ENCODE measurements at regions not wholly inside any gene's neighbourhood (a gene's known extent, or its start where the extent isn't known, plus 50 kb on each side); places are given as distances from the start of the nearest gene placed in this dataset.

GRCh38 chr4:22216278-22216677 is 267.7 kb upstream of the KCNIP4 start:
- DNase-seq = no peak

DNA sequence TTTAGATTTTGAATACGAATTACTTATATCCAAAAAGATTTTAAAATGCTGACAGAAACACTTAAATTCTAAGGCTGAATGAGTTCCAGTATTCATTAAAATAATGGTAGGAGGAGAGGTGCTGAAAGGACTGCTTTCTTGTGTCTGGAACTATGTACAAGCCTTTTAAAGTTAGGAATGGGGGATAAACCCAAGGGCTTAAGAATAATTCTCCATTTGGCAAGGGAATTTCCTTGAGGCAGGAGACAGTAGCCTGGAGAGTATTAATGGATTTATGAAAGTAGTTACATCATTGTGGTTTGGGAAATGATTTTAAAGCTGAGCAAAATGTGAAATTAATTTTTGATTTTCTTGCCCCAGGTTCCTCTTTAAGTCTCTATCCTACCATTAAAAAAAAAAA is 266.5 kb upstream of the KCNIP4 start:
- no peak for DNase-seq

DNA sequence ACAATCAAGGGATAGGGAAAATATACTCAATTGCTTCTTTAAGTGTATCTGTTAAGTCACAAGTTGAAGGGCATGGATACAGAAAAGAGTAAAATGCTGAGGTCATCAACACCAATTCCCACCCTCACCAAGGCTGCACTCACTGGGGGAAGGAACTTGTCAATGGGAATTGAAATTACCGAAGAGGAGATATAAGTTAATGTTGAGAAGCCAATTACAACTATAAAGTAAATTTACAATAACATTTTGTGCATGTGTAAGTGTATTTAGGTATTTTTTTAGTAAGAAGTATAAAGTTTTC is 255.1 kb upstream of the KCNIP4 start:
- no peak for DNase-seq

DNA sequence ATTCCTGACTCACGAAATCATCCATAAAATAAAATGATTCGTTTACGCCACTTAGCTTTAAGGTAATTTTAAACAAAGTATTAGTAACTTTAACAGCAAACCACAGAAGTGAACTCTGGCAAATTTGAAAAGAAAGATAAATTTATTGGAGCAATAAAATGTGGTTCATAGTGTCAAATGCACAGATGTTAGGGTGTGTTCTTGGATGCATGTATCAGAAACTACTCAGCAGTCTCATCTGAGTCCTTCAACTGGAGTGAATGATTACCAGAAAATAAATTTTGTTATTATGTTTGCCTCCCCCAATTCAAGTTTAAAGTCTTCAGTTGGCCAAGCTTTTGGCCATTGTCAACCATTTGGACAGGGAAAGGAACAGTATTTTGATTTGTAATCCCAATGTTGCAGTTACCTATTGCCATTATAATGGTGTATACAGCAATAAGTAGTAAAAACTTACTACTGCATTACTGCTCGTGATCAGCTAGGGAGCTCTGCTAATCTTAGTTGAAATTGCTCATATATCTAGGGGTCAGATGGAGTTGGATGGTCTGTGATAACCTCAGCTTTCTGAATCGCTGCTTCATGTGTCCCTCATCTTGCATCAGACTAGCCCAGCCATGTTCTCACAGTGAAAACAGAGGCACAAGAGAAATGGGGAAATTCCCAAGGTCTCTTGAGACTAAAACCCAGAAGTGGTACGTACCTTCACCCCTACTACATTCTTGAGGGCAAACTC is 254.6 kb upstream of the KCNIP4 start:
- peak; percentile 62 for DNase-seq

GRCh38 chr4:22202246-22202974 is 253.8 kb upstream of the KCNIP4 start:
- no peak for DNase-seq

- no peak for DNase-seq
Measured at GRCh38 chr4:22201256-22201655, 252.7 kb upstream of the KCNIP4 start.

GRCh38 chr4:22196551-22196950 is 248.0 kb upstream of the KCNIP4 start:
- no peak for DNase-seq

- DNase-seq = peak; percentile 20
Measured at GRCh38 chr4:22192084-22192511, 243.5 kb upstream of the KCNIP4 start.

DNA sequence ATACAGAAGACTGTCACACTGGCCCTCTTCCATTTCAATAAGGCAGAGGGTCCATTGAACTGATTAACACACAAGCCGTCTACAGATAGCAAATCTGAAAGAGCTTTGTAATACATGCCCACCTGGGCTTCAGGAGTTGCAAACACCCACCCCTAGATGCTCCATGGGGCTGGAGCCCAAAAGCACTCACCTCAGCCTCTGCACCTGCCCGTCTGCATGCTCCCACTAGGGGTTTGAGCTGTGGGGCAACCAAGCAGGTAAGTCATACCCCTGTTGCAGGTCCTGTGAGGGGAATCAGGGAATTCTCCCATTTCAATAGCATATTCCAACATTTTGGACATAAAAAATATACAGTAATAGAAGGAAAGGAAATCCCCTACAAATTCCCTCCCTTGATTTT is 243.0 kb upstream of the KCNIP4 start:
- DNase-seq = no peak

GRCh38 chr4:22190855-22191254 is 242.3 kb upstream of the KCNIP4 start:
- peak; percentile 92 for DNase-seq

DNA sequence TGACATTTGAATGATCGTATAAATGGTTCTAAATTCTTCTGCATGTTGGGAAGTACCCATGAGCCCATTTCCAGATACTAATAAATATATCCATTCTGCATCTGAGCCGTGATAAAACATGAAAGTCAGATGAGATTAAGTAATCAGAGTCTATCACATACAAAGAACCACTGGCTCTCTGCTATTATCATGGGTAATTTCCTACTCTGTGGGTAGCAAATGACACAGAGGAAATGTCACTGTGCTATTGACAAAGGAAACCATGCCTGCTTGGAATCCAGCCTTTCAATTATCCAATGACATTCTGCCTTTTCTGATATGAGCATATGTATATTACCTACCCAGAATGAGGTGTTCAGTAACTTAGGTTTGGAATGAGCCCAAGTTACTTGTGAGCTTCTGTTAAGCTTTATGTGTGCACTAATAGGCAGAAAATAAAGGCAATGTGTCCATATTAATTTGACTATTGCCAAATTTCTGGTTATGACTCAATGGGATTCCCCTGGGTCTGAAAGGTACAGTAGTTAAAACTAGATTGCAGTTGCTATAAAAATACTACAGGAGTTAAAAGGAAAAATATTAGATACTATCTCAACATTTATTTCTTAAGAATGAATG is 238.7 kb upstream of the KCNIP4 start:
- DNase-seq = no peak

DNA sequence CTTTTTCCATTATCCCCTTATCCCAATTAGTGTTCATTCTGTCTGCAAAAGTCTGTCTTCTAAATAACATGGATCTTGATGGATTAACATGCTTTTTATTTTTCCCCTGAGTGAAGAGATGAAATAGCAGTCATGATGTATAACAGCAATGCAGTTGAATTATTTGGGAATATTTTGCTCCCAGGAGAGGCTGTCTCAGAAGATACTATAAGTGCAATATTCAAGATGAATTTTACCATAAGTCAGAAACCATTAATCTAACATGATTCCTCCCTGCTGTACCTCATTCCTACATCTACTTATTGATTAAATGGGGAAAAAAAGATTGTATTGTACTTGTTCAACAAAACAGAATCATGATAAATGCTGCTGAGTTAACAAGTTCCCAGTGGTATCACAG is 233.2 kb upstream of the KCNIP4 start:
- no peak for DNase-seq

DNA sequence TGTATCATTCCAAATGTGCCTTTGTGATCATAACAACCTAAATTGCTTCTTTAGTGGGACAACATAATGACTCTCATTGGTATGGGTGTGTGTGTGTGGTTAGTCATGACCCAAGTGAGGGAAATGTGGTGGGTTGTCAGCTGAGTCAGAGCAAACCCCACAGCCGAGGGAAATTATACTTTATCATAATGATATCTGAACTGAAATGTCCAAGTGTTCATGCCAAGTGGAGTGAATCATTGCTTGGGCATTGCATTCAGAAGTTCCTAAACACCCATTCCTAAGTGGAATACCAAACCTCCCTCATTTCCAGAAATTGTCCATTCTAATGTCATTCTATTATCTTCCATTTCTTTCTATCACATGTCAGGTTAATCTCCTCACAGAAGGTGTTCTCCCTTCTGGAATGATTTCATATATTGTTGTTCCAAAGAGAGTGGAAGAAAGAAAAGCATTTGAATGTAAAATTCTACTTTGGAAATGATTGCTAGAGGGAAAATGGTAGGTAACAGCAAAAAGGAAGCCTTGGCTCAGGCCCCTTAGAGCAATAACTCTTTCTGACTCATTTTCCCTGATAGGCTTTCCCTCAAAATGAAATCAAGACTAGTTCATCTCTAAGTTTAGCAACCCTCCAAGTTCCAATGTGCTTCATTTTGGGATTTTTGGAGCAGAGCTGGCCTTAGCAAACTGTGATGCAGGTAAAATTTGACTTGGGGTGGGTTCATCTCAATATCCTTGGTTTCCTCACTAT is 230.7 kb upstream of the KCNIP4 start:
- peak; percentile 93 for DNase-seq

DNA sequence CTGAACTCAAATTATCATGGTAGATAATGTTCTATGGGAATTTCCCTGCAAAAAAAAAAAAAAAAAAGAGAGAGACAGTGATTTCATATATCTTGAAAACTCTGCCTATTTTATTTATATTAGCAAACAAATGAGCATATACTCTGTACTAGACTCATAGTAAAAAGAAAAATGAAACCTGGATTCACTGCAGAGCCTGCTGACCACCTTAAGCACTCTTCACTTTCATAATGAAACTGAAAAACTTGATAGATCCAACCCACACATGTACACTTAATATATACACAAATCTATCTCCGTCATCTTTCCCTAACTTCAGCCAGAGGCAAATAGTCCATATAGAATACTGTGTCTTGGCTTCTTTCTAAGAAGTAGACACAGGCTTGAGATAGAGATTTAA is 226.1 kb upstream of the KCNIP4 start:
- no peak for DNase-seq

DNA sequence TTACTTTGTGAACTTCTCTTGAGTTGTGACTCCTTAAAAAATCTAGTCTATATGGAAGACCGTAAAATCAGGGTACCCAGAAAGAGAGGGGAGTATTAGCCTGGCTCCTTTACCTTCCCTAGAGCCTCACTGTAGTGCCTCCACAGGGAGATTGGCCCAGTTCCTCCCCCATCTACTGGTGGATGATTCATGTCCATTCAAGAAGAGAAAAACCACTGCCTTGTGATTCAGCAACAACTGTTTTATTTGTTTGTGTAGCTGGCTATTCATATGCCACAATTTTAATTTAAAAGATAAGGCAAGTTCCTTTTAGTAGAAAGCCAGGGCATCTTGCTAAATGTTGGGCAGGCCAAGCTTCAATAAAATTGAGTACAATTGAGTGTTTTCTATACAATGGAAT is 221.8 kb upstream of the KCNIP4 start:
- DNase-seq = peak; percentile 71

DNA sequence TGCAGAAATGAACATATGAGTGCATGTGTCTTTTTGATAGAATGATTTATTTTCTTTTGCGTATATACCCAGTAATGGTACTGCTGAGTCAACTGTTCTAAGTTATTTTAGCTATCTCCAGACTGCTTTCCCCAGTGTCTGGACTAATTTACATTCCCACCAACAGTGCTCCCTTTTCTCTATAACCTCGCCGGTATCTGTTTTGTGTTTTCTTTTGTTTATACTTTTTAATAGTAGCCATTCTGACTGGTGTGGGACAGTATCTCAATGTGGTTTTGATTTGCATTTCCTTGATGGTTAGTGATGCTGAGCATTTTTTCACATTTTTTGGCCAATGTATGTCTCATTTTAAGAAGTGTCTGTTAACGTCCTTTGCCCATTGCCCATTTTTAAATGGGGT is 218.6 kb upstream of the KCNIP4 start:
- no peak for DNase-seq

DNA sequence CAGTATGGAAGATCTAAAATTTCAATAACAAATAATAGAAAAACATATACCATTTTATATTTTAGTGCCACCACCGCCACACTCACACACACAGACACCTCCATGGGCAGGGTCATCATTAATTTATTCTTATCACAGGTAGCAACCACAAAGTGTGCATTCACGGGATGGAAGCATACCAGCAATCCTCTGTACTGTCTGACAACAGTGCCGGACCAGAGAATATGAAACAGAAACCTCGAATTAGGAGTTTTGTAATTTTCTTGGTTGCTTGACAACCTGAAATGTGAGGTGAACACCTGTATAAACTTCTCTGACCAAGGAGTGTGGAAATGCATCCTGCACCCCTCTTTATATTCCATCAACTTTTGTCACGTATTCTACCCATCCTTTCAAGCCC is 213.9 kb upstream of the KCNIP4 start:
- DNase-seq = no peak

DNA sequence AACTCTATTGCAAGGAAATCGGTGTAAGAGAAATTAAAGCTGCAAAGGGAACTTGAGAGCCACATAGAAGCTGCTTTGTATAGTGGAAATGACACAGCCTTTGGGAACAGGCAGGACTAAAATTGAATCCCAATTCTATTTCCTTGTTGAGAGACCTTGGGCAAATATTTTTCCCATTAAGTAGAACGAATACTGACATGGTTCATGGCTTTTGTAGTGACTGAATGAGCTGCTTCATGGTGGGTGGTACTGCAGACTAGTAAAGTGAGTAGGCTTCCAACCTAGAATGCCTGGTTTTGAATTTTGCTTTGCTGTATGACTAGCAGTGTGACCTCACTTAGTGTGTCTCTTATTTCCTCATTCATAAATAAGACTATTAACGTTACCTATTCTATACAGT is 182.2 kb upstream of the KCNIP4 start:
- no peak for DNase-seq

DNA sequence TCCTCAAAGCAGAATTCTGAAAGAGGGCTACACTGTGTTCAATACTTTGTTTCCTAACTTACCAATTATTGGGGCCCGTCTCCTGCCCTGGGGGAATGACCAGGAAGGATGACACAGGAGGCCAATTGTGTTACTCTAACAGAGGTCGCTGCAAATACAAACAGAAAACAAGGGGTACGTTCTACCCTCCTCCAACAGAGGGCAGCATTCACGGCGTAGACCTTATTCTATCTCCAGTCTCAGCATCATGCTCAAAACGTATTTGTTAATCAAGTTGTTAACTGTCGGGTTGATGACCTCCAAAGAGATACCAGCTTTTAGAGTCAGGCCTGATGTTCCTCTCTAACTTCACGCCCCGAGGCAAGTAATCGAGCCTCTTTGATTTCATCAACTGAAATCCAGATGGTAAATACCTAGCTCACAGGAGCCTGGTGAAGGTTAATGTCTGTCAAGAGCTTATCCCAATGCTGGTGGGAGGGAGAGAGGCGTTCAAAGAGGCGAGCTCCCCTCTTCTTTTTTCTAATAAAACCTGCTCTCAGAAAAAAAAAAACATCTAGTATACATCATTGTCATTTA is 181.0 kb upstream of the KCNIP4 start:
- peak; percentile 12 for DNase-seq

DNA sequence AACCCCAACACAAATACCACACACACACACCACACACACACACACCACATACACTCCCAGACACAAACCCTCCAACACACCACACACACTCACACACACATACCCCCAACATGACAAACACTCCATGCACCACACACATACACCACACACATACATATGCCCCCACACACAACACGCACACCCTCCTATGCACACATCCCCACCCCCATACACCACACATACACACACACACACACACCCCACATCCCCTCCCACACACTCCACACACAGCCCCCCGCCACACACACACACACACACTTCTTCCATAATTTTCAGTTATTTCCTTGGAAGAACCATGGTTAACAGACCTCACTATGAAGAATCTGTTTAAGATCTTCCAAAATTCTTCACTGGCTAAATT is 173.5 kb upstream of the KCNIP4 start:
- no peak for DNase-seq

- no peak for DNase-seq
Measured at GRCh38 chr4:22115262-22115661, 166.7 kb upstream of the KCNIP4 start.

- no peak for DNase-seq
Measured at GRCh38 chr4:22103768-22104167, 155.2 kb upstream of the KCNIP4 start.

GRCh38 chr4:22099896-22100295 is 151.3 kb upstream of the KCNIP4 start:
- peak; percentile 59 for DNase-seq

All from fibroblast of skin of back (primary cell).